Esophagus squamous epithelium (tissue), 4 donors: ENCODE measurements at regions not wholly inside any gene's neighbourhood (a gene's known extent, or its start where the extent isn't known, plus 50 kb on each side); places are given as distances from the start of the nearest gene placed in this dataset.

Source experiments
- POLR2A ChIP-seq, 4 donors: fragments of 450-650 bp; IDR thresholded peaks; one replicate each; pipeline ENCODE4 v1.6.1; 2017; ENCODE audit warnings: antibody characterized with exemption in 4 of 4, mild to moderate bottlenecking in 4 of 4, moderate library complexity in 3 of 4
- TF ChIP-seq, protein P1 (sequence below), 6 experiments: fragments of 450-650 bp in 4 of 6; fragments of 200-600 bp in 2 of 6; sonication (generic) in 2 of 6; IDR thresholded peaks; one replicate each; pipeline ENCODE4 v1.5.1; 2016 to 2019; ENCODE audit warnings: antibody characterized with exemption in 6 of 6, mild to moderate bottlenecking in 4 of 6, moderate library complexity in 4 of 6

DNA sequence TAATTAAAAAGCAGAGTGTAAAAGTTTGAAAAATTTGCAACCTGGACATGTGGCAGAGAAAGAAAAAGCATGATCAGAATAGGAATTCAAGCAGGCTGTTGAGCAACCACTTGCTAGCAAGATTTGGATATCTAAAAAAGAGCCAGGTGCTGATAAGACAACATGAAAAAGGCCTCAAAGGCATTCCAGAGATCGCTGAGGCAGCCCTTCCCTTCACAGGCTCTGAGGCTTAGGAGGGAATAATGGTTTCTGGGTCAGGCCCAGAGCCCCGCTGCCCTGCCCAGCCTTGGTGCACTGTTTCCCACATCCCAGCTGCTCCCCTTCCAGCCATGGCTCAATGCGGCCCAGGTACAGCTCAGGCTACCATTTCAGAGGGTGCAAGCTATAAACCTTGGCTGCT, 64.1 kb upstream of the EEPD1 start:
- TF ChIP-seq, protein P1, sequence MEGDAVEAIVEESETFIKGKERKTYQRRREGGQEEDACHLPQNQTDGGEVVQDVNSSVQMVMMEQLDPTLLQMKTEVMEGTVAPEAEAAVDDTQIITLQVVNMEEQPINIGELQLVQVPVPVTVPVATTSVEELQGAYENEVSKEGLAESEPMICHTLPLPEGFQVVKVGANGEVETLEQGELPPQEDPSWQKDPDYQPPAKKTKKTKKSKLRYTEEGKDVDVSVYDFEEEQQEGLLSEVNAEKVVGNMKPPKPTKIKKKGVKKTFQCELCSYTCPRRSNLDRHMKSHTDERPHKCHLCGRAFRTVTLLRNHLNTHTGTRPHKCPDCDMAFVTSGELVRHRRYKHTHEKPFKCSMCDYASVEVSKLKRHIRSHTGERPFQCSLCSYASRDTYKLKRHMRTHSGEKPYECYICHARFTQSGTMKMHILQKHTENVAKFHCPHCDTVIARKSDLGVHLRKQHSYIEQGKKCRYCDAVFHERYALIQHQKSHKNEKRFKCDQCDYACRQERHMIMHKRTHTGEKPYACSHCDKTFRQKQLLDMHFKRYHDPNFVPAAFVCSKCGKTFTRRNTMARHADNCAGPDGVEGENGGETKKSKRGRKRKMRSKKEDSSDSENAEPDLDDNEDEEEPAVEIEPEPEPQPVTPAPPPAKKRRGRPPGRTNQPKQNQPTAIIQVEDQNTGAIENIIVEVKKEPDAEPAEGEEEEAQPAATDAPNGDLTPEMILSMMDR (IDR thresholded peaks at IDR 0.05) = no peak
- TF ChIP-seq POLR2A (IDR thresholded peaks at IDR 0.05) = no peak
